Choroid plexus epithelial cell (primary cell): ENCODE measurements at regions not wholly inside any gene's neighbourhood (a gene's known extent, or its start where the extent isn't known, plus 50 kb on each side); places are given as distances from the start of the nearest gene placed in this dataset.
A peak's percentile ranks its signal among the peaks of the same experiment; 100 is the strongest.

Experiments used
- DNase-seq: peaks from one replicate; pipeline ENCODE4 v3.0.0-alpha.2; 2010; ENCODE audit warnings: low read depth
- H3K4me3 ChIP-seq: 2 replicates; pipeline ENCODE4 v1.5.1; 2011; ENCODE audit warnings: low read depth, mild to moderate bottlenecking, control low read depth, low read length, moderate library complexity
- TF ChIP-seq, protein P1 (sequence below): conservative IDR thresholded peaks from 2 replicates; pipeline ENCODE4 v1.5.1; 2011; ENCODE audit warnings: low read depth, mild to moderate bottlenecking, control low read depth, inconsistent platforms, low read length, moderate library complexity

DNA sequence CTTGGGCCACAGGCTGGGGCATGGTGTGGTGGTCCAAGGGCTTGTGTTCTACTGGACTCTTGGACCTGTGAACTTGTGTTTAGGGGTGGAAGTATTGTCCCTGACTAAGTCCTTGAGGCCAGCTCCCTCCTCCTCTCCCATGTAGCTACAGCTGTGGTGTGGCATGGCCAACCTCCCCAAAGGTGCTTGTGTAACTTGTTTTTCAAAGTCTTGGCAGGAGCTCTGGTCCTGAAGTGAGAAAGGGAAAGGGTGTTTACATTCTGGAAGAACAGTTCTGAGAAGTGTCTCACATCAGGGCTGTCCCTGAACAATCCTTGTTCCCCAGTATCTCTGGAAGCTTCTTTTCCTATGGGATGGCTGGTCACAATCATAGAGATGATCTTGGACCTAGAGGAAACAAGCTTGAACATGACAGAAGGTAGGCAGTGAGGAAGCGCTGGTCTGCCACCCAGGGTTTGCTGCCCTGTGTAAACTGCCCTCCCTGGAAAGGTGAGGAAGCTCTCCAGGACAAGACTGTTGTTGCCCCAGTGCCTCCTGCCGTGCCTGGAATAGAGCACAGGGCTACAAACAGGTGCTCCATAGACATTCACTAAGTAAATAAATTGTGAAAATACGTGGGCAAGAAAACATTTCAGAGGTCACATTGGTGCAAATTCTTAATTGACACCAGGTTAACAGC is 64.6 kb upstream of the KLF9 start:
- TF ChIP-seq, protein P1, sequence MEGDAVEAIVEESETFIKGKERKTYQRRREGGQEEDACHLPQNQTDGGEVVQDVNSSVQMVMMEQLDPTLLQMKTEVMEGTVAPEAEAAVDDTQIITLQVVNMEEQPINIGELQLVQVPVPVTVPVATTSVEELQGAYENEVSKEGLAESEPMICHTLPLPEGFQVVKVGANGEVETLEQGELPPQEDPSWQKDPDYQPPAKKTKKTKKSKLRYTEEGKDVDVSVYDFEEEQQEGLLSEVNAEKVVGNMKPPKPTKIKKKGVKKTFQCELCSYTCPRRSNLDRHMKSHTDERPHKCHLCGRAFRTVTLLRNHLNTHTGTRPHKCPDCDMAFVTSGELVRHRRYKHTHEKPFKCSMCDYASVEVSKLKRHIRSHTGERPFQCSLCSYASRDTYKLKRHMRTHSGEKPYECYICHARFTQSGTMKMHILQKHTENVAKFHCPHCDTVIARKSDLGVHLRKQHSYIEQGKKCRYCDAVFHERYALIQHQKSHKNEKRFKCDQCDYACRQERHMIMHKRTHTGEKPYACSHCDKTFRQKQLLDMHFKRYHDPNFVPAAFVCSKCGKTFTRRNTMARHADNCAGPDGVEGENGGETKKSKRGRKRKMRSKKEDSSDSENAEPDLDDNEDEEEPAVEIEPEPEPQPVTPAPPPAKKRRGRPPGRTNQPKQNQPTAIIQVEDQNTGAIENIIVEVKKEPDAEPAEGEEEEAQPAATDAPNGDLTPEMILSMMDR, result no peak
- no peak overlapping the region for H3K4me3 ChIP-seq
- peak; percentile 90 for DNase-seq

DNA sequence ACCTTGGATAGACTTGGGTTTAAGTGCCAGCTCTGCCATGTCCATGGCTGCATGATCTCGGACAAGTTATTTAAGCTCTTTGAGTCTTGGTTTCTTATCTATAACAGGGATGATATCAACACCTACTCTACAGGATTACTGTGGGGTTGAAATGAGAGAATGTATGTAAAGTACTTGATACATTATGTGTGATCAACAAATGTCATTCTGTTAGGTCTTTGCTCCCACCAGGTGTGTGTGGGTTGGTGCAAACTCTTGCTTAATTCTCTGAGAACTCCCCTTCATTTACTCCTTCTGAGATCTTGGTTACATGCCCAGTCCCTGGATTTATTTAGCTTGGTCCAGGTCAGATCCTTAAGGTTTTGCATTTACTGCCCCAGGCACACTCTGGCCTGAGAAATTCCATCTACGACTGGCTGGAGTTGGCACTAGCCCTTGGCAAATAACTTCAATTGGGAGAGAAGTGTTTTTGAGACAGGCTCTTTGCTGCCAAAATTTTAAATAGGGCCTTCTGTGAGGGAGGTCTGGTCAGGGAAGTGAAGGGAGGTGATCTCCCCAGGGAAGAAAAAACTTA is 63.5 kb upstream of the KLF9 start:
- TF ChIP-seq, protein P1, result no peak
- no peak overlapping the region for H3K4me3 ChIP-seq
- no peak for DNase-seq

DNA sequence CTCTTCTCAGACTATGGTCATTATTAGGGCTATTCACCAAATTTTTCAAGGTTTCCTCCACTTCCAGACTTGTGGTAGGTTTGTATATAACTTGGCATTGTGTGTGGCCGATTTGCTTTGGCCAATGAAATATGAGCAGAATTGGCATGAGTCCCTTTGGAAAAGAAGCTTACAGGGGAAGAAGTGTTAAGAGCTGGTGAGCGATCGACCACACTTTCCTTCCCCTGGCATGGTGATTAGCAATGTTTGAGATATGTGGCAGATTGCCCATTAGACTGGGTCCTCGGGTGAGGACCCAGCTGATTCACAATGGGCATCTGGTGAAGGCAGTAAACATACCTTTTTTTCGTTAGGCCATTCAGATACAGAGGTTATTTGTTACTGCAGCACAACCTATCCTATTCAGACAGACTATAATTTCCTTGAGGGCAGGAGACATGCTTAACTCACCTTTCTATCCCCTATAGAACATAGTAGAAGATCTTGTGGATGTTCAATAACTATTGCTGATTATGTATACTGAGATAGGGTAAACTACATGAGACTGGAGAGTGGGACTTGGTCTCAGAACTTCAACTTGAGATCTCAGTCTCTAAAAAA is 62.8 kb upstream of the KLF9 start:
- no peak overlapping the region for H3K4me3 ChIP-seq
- DNase-seq, result no peak
- TF ChIP-seq, protein P1, result no peak

DNA sequence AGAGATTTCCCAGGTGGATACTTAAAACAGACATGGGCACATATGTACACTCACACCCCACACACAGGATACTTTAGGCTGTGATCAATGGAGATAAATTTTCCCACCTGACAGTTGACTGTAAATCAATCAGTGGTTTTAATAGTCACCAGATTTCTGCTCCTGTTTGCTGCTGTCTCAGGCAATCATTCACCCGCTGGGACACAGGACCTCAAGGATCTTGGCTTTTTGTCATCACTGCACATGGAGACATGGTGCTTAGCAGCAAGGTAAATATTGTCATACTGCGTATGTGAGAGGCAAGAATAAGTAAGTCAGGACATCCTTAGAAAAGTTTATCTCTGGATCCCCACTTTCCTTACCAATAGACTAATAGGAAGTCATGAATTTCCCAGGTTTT is 60.8 kb upstream of the KLF9 start:
- H3K4me3 ChIP-seq, result no peak overlapping the region
- DNase-seq, result no peak
- TF ChIP-seq, protein P1, result no peak

DNA sequence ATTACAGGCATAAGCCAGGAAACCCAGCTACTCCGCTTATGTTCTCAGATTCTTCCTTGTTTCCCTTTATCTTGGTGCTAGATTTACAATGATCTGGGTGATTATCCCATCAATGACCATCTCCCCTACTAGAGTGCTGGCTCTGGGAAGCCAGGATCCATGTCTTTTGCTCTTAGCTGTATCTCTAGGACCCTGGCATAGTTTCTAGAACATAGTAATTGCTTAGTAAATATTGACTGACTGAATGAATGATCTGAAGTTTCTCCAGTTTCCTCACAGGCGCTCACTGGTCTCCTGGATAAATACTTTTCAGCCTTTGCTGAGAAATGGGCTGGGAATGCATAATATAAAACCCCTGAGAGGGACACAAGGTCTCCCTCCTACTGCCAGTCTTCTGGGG is 60.0 kb upstream of the KLF9 start:
- TF ChIP-seq, protein P1, result no peak
- DNase-seq, result peak; percentile 54
- no peak overlapping the region for H3K4me3 ChIP-seq

DNA sequence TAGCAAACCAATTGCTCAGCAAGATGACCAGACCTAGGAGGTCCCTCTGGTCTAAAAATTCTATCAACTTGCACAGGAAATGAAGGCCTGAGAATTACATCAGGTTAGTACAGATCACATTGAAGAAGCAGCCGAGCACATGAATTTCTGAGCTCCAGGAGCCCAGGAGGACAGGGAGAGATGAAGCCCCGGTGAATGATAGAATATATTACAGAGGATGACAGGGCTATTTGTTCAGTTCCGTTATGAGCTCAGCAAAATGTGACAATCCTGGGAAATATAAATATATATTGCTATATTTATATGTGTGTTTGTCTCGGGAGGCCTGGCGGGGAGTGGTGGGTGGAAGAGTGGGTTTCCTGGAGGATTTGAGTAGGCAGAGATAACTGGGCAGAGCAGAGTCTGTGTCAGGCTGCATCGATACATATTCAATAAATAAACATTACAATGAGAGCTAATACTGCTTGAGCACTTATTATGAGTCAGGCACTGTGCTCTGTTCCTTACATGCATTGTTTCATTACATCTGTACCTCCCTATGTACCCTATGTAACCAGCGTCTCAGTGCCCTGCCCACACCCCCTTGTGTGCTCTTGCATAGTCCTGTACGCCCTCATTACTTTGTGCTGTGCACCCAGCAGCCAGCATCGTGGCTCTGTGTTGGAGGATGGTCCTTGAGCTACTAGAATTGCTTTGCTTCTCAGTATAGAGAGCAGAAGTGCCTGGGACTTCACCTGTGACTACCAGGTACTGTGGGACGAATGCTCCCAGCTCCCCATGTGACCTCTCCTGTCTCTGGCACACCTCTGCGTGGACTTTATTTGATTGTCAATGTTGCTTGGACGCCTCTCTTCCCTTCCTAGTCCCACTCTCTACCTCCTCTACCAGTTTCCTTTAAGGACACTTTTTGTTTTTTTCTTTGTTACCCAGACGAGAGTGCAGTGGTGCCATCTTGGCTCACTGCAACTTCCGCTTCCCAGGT is 58.1 kb upstream of the KLF9 start:
- peak; percentile 59 for DNase-seq
- no peak overlapping the region for H3K4me3 ChIP-seq
- TF ChIP-seq, protein P1, result no peak
